Loucy (cell line): ENCODE measurements at regions not wholly inside any gene's neighbourhood (a gene's known extent, or its start where the extent isn't known, plus 50 kb on each side); places are given as distances from the start of the nearest gene placed in this dataset.
"Not testable (repeated sequence)": the region's sequence is repeated elsewhere in the genome, so short reads cannot be mapped to it uniquely, and the experiment has no call there.

Experiments
- H2AFZ ChIP-seq: fragments of 200-600 bp; sonication (generic); 2 replicates; pipeline ENCODE4 v1.6.0; 2016; ENCODE audit warnings: antibody characterized with exemption, mild to moderate bottlenecking, low read length, moderate library complexity
- H3F3A ChIP-seq: fragments of 200-600 bp; 2 replicates; pipeline ENCODE4 v1.6.0; 2016; ENCODE audit warnings: antibody characterized with exemption, low read depth, mild to moderate bottlenecking
- H3K27me3 ChIP-seq: fragments of 200-600 bp; sonication (generic); 2 replicates; pipeline ENCODE4 v1.6.1; 2014; ENCODE audit warnings: low read length, mild to moderate bottlenecking; ENCODE audit not compliant: insufficient read depth, poor library complexity, severe bottlenecking
- H3K36me3 ChIP-seq: fragments of 200-600 bp; sonication (generic); 2 replicates; pipeline ENCODE4 v1.6.1; 2016; ENCODE audit warnings: low read length; ENCODE audit not compliant: insufficient read depth
- H3K4me1 ChIP-seq: fragments of 200-600 bp; sonication (generic); 2 replicates; pipeline ENCODE4 v1.5.1; 2014; ENCODE audit warnings: low read length, mild to moderate bottlenecking; ENCODE audit not compliant: insufficient read depth, poor library complexity, severe bottlenecking
- H3K4me2 ChIP-seq: fragments of 200-600 bp; sonication (generic); 2 replicates; pipeline ENCODE4 v1.6.0; 2014; ENCODE audit warnings: antibody characterized with exemption, low read length, low read depth, mild to moderate bottlenecking; ENCODE audit not compliant: poor library complexity, severe bottlenecking
- H3K4me3 ChIP-seq: fragments of 200-600 bp; sonication (generic); 2 replicates; pipeline ENCODE4 v1.5.1; 2014; ENCODE audit warnings: low read length, mild to moderate bottlenecking, mixed read lengths; ENCODE audit not compliant: poor library complexity, severe bottlenecking
- H3K79me2 ChIP-seq: fragments of 200-600 bp; sonication (generic); 2 replicates; pipeline ENCODE4 v1.6.1; 2014; ENCODE audit warnings: low read length; ENCODE audit not compliant: insufficient read depth
- H3K9ac ChIP-seq: fragments of 200-600 bp; sonication (generic); 2 replicates; pipeline ENCODE4 v1.6.0; 2014; ENCODE audit warnings: mild to moderate bottlenecking, low read depth, low read length, moderate library complexity; ENCODE audit not compliant: poor library complexity, severe bottlenecking
- H3K9me2 ChIP-seq: fragments of 200-600 bp; sonication (generic); replicated peaks from 2 replicates; pipeline ENCODE4 v1.6.1; 2016; ENCODE audit warnings: low read depth, low read length, mixed read lengths
- H3K9me3 ChIP-seq: fragments of 200-600 bp; sonication (generic); 2 replicates; pipeline ENCODE4 v1.6.1; 2014; ENCODE audit warnings: mild to moderate bottlenecking, antibody characterized with exemption, low read length, low read depth; ENCODE audit not compliant: insufficient read depth
- H4K20me1 ChIP-seq: fragments of 200-600 bp; sonication (generic); 2 replicates; pipeline ENCODE4 v1.6.0; 2014; ENCODE audit warnings: antibody characterized with exemption, low read length, mild to moderate bottlenecking; ENCODE audit not compliant: insufficient read depth, poor library complexity, severe bottlenecking
- EZH2phosphoT487 ChIP-seq: fragments of 200-600 bp; IDR thresholded peaks from 2 replicates; pipeline ENCODE4 v1.6.1; 2018; ENCODE audit warnings: antibody characterized with exemption, mild to moderate bottlenecking, moderate library complexity, borderline replicate concordance
- TF ChIP-seq, protein P1 (sequence below): fragments of 200-600 bp; sonication (generic); conservative IDR thresholded peaks from 2 replicates; pipeline ENCODE4 v1.5.1; 2014; ENCODE audit warnings: mild to moderate bottlenecking, antibody characterized with exemption, low read length

GRCh38 chr10:114749014-114749413 is 72.6 kb upstream of the FHIP2A start:
- Histone ChIP-seq H3K4me2 (peak overlapping the region; percentile 66), H3K27me3 (no peaks in the 10 kb centered on the region), H3K4me3 (peak overlapping the region; percentile 40), H3F3A (peaks cover 12% of the 10 kb centered on the region; the same call in 1 of the 2 replicates), H3K4me1 (peaks cover 56% of the 10 kb centered on the region), H3K9me3 (no peaks in the 10 kb centered on the region), H3K9ac (peak overlapping the region; percentile 54), H3K9me2 (no peaks in the 10 kb centered on the region), H2AFZ (no peak overlapping the region), H3K36me3 (peaks cover 35% of the 10 kb centered on the region), H4K20me1 (peaks cover 15% of the 10 kb centered on the region), H3K79me2 (peaks cover 89% of the 10 kb centered on the region)
- TF ChIP-seq, protein P1, sequence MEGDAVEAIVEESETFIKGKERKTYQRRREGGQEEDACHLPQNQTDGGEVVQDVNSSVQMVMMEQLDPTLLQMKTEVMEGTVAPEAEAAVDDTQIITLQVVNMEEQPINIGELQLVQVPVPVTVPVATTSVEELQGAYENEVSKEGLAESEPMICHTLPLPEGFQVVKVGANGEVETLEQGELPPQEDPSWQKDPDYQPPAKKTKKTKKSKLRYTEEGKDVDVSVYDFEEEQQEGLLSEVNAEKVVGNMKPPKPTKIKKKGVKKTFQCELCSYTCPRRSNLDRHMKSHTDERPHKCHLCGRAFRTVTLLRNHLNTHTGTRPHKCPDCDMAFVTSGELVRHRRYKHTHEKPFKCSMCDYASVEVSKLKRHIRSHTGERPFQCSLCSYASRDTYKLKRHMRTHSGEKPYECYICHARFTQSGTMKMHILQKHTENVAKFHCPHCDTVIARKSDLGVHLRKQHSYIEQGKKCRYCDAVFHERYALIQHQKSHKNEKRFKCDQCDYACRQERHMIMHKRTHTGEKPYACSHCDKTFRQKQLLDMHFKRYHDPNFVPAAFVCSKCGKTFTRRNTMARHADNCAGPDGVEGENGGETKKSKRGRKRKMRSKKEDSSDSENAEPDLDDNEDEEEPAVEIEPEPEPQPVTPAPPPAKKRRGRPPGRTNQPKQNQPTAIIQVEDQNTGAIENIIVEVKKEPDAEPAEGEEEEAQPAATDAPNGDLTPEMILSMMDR = no peak
- no peak for TF ChIP-seq EZH2phosphoT487

DNA sequence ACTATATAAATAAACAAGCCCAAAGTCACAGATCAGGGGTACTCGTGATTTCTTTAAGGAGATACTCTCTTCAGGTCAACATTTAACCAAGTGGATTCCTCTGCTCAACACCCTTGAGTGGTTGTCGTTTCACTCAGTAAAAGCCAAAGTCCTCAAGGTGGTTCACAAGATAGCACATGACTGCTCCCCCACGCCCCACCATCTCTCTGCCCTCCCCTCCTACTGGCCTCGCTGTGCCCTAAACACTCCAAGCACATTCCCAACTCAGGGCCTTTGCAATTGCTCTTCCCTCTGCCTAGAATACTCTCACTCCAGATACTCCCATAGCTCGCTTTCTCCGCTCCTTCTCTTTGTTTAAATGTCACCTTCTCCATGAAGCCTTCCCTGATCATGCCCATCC is 72.1 kb upstream of the FHIP2A start:
- Histone ChIP-seq H4K20me1 (peaks cover 15% of the 10 kb centered on the region), H3K27me3 (no peaks in the 10 kb centered on the region), H3K9me2 (no peaks in the 10 kb centered on the region), H3K9ac (peak overlapping the region; percentile 54), H3K79me2 (peaks cover 89% of the 10 kb centered on the region), H3K4me1 (peaks cover 56% of the 10 kb centered on the region), H3K36me3 (peaks cover 31% of the 10 kb centered on the region), H3F3A (peaks cover 12% of the 10 kb centered on the region; the same call in 1 of the 2 replicates), H3K4me2 (peak overlapping the region; percentile 66), H2AFZ (no peak overlapping the region), H3K4me3 (peak overlapping the region; percentile 40), H3K9me3 (no peaks in the 10 kb centered on the region)
- TF ChIP-seq, protein P1 = no peak
- TF ChIP-seq EZH2phosphoT487 = no peak

DNA sequence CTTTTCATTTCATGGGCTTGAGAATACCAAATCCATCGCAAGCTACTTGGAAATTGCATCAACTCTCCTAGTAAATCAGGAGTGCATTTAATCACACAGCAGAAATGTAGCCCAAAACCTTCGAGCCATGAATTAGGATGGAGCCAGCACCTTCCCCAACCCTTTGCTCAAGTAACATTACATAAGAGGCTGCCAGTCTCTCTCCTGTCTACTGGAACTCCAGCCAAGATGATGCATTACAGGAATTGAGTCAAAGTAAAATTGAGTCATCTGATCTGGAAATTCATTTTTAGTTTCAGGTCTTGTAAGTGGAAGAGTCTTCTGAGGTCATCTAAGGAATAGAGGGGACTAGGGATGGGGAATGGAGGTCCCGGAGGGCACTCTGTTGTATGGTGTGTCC is 69.7 kb upstream of the FHIP2A start:
- H3K4me2 ChIP-seq = no peak overlapping the region
- peaks cover 24% of the 10 kb centered on the region for H4K20me1 ChIP-seq
- H3K9me3 ChIP-seq = no peaks in the 10 kb centered on the region
- H3K9ac ChIP-seq = no peak overlapping the region
- TF ChIP-seq, protein P1 = no peak
- no peak for TF ChIP-seq EZH2phosphoT487
- no peak overlapping the region for H2AFZ ChIP-seq
- peaks cover 37% of the 10 kb centered on the region for H3K36me3 ChIP-seq
- H3K27me3 ChIP-seq = no peaks in the 10 kb centered on the region
- peaks cover 12% of the 10 kb centered on the region; the same call in 1 of the 2 replicates for H3F3A ChIP-seq
- no peak overlapping the region for H3K4me3 ChIP-seq
- no peaks in the 10 kb centered on the region for H3K9me2 ChIP-seq
- peaks cover 46% of the 10 kb centered on the region for H3K4me1 ChIP-seq
- H3K79me2 ChIP-seq = peaks cover 82% of the 10 kb centered on the region

DNA sequence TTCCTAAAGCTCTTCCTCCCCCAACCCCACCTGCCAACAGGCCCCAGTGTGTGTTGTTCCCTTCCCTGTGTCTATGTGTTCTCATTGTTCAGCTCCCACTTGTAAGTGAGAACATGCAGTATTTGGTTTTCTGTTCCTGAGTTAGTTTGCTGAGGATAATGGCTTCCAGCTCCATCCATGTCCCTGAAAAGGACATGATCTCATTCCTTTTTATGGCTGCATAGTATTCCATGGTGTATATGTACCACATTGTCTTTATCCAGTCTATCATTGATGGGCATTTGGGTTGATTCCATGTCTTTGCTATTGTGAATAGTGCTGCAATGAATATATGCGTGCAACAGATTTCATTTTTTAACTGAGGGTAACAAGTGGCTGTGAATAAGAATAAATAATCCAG is 69.0 kb upstream of the FHIP2A start:
- H3K9me2 ChIP-seq, H3K9me3 ChIP-seq, H2AFZ ChIP-seq, H3K4me2 ChIP-seq, H3K9ac ChIP-seq, H3K27me3 ChIP-seq, H3K4me3 ChIP-seq: not testable (repeated sequence)
- peaks cover 39% of the 10 kb centered on the region for H3K4me1 ChIP-seq
- peaks cover 32% of the 10 kb centered on the region for H3K36me3 ChIP-seq
- peaks cover 12% of the 10 kb centered on the region; the same call in 1 of the 2 replicates for H3F3A ChIP-seq
- H4K20me1 ChIP-seq = peaks cover 31% of the 10 kb centered on the region
- H3K79me2 ChIP-seq = peaks cover 82% of the 10 kb centered on the region
